Sigmoid colon (tissue), 4 donors: ENCODE measurements at regions not wholly inside any gene's neighbourhood (a gene's known extent, or its start where the extent isn't known, plus 50 kb on each side); places are given as distances from the start of the nearest gene placed in this dataset.

Experiments
- POLR2A ChIP-seq, 2 donors: fragments of 450-650 bp; IDR thresholded peaks; one replicate each; pipeline ENCODE4 v1.6.1; 2016; ENCODE audit warnings: antibody characterized with exemption in 2 of 2, mild to moderate bottlenecking in 2 of 2, moderate library complexity in 2 of 2
- POLR2AphosphoS5 ChIP-seq, 4 donors: sonication (generic); formaldehyde crosslinking; IDR thresholded peaks; one replicate each; pipeline ENCODE4 v1.6.1; 2017; ENCODE audit warnings: antibody characterized with exemption in 4 of 4
- TF ChIP-seq, protein P1 (sequence below), 4 experiments: fragments of 450-650 bp in 3 of 4; fragments of 200-600 bp in 1 of 4; IDR thresholded peaks; one replicate each; pipeline ENCODE4 v1.5.1; 2016 to 2019; ENCODE audit warnings: antibody characterized with exemption in 4 of 4, mild to moderate bottlenecking in 3 of 4, moderate library complexity in 2 of 4

DNA sequence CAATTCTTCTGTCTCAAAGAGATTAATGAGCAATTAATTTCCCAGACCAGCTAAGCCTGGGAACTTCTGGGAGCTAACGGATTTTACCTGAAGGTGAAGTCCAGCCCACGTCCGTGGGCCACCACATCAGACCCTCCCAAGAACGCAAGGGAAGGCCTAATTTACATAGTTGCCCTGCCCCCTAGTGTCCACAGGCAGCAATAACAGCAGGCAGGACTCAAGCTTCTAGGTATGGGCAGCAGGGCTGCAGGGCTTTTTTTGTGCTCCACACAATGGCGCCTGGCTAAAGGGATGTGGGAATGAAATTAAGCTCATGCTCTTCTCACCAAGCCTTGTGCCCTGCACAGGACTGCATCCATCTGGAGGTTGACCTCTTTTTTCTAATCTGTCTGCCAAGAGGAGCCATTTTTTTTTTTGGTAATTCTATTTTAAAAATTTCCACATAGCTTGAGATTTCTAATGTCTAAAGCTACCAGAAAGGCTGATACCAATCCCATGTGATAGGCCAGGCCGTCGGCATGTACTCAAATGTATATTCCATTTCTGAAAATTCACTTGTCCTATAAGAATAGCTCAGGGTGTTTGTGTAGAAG, 111.9 kb upstream of the TMEM164 start:
- TF ChIP-seq, protein P1, sequence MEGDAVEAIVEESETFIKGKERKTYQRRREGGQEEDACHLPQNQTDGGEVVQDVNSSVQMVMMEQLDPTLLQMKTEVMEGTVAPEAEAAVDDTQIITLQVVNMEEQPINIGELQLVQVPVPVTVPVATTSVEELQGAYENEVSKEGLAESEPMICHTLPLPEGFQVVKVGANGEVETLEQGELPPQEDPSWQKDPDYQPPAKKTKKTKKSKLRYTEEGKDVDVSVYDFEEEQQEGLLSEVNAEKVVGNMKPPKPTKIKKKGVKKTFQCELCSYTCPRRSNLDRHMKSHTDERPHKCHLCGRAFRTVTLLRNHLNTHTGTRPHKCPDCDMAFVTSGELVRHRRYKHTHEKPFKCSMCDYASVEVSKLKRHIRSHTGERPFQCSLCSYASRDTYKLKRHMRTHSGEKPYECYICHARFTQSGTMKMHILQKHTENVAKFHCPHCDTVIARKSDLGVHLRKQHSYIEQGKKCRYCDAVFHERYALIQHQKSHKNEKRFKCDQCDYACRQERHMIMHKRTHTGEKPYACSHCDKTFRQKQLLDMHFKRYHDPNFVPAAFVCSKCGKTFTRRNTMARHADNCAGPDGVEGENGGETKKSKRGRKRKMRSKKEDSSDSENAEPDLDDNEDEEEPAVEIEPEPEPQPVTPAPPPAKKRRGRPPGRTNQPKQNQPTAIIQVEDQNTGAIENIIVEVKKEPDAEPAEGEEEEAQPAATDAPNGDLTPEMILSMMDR (IDR thresholded peaks at IDR 0.05) = peak; percentile 22 to 63 (median 36)
- TF ChIP-seq POLR2A (IDR thresholded peaks at IDR 0.05) (no peak), POLR2AphosphoS5 (IDR thresholded peaks at IDR 0.05) (no peak)
